Activated CD4-positive, alpha-beta T cell treated with anti-CD3 and anti-CD28 coated beads, Interleukin-2, Interleukin-4, amounts not matched to agents 100 ng/mL and 50 ng/mL, durations not matched to agents 16 hours and 8 hours (primary cell): ENCODE measurements at regions not wholly inside any gene's neighbourhood (a gene's known extent, or its start where the extent isn't known, plus 50 kb on each side); places are given as distances from the start of the nearest gene placed in this dataset.
"Not testable (repeated sequence)": the region's sequence is repeated elsewhere in the genome, so short reads cannot be mapped to it uniquely, and the experiment has no call there.

Experiments
- DNase-seq: peaks from one replicate; pipeline ENCODE4 v3.0.0-alpha.2; 2020; ENCODE audit warnings: low spot score

GRCh38 chr2:8121022-8121825 is 560.6 kb upstream of the ID2 start:
- DNase-seq: no peak

GRCh38 chr2:8121826-8122513 is 559.9 kb upstream of the ID2 start:
- DNase-seq: no peak

GRCh38 chr2:8122520-8122919 is 559.3 kb upstream of the ID2 start:
- DNase-seq: no peak

GRCh38 chr2:8123464-8123863 is 558.4 kb upstream of the ID2 start:
- no peak for DNase-seq

GRCh38 chr2:8125741-8126711 is 555.8 kb upstream of the ID2 start:
- no peak for DNase-seq

- no peak for DNase-seq
Observed at GRCh38 chr2:8126783-8127182, 555.1 kb upstream of the ID2 start.

- DNase-seq: not testable (repeated sequence)
Observed at GRCh38 chr2:8131423-8131822, 550.4 kb upstream of the ID2 start.

GRCh38 chr2:8132351-8132831 is 549.5 kb upstream of the ID2 start:
- DNase-seq: no peak

GRCh38 chr2:8132879-8133278 is 549.0 kb upstream of the ID2 start:
- DNase-seq: no peak

GRCh38 chr2:8133363-8133762 is 548.5 kb upstream of the ID2 start:
- no peak for DNase-seq

GRCh38 chr2:8133913-8134472 is 547.9 kb upstream of the ID2 start:
- DNase-seq: no peak

GRCh38 chr2:8134473-8134932 is 547.4 kb upstream of the ID2 start:
- DNase-seq: no peak

GRCh38 chr2:8134985-8135682 is 546.7 kb upstream of the ID2 start:
- no peak for DNase-seq

GRCh38 chr2:8137801-8138200 is 544.1 kb upstream of the ID2 start:
- DNase-seq: no peak

GRCh38 chr2:8138525-8138922 is 543.3 kb upstream of the ID2 start:
- DNase-seq: no peak

- no peak for DNase-seq
Observed at GRCh38 chr2:8138923-8139667, 542.8 kb upstream of the ID2 start.

GRCh38 chr2:8139668-8140200 is 542.1 kb upstream of the ID2 start:
- DNase-seq: no peak

GRCh38 chr2:8141079-8141707 is 540.7 kb upstream of the ID2 start:
- no peak for DNase-seq

GRCh38 chr2:8141780-8142179 is 540.1 kb upstream of the ID2 start:
- no peak for DNase-seq

- DNase-seq: no peak
Observed at GRCh38 chr2:8142461-8142860, 539.4 kb upstream of the ID2 start.
